ENCODE measurements at regions not wholly inside any gene's neighbourhood (a gene's known extent, or its start where the extent isn't known, plus 50 kb on each side); places are given as distances from the start of the nearest gene placed in this dataset.

DNA sequence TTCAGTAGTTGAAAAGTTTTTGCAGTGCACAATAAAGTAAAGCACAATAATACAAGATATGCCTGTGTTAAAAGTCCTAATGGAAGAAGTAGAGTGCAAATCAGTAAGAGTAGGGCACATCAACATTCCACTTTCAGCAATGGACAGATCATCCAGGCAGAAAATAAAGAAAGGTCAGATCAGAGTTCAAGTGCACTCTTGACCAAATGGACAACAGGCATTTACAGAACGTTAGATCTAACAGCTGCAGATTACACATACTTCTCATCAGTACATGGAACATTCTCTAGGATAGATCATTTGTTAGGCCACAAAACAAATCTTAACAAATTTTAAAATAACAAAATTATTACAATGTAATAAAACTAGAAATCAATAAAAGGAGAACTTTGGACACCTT, 1373.5 kb upstream of the PABPC4L start:
- no peak for TF ChIP-seq POLR2A (IDR thresholded peaks at IDR 0.05; ENCODE audit: low read length)
- TF ChIP-seq GATA1 (IDR thresholded peaks at IDR 0.05; ENCODE audit: low read depth, low read length), result no peak
